H9 (cell line): ENCODE measurements at regions not wholly inside any gene's neighbourhood (a gene's known extent, or its start where the extent isn't known, plus 50 kb on each side); places are given as distances from the start of the nearest gene placed in this dataset.

Experiments used
- DNase-seq: peaks from one replicate; pipeline ENCODE4 v3.0.0-alpha.2; 2017
- H2AFZ ChIP-seq: one replicate; pipeline ENCODE4 v1.6.1; 2013; ENCODE audit warnings: mild to moderate bottlenecking, low read length, control low read depth, moderate library complexity
- H2AK5ac ChIP-seq: 2 replicates; pipeline ENCODE4 v1.6.1; 2013; ENCODE audit warnings: low read length, control low read depth, mixed read lengths; ENCODE audit not compliant: insufficient read length
- H2BK120ac ChIP-seq: one replicate; pipeline ENCODE4 v1.6.1; 2013; ENCODE audit warnings: low read depth, mild to moderate bottlenecking, low read length, control low read depth, inconsistent platforms; ENCODE audit not compliant: poor library complexity, severe bottlenecking
- H2BK12ac ChIP-seq: 2 replicates; pipeline ENCODE4 v1.6.1; 2013; ENCODE audit warnings: low read length, control low read depth, mixed read lengths, low read depth; ENCODE audit not compliant: insufficient read length
- H2BK15ac ChIP-seq: 2 replicates; pipeline ENCODE4 v1.6.1; 2013; ENCODE audit warnings: low read depth, low read length, control low read depth
- H2BK20ac ChIP-seq: one replicate; pipeline ENCODE4 v1.6.1; 2013; ENCODE audit warnings: low read depth, mild to moderate bottlenecking, low read length, control low read depth, inconsistent platforms; ENCODE audit not compliant: poor library complexity, severe bottlenecking
- H2BK5ac ChIP-seq: 2 replicates; pipeline ENCODE4 v1.6.1; 2013; ENCODE audit warnings: low read length, control low read depth, mixed read lengths; ENCODE audit not compliant: insufficient read length
- H3K14ac ChIP-seq: 2 replicates; pipeline ENCODE4 v1.6.1; 2013; ENCODE audit warnings: low read length, control low read depth; ENCODE audit not compliant: insufficient read depth
- H3K18ac ChIP-seq: 2 replicates; pipeline ENCODE4 v1.6.1; 2013; ENCODE audit warnings: low read depth, mild to moderate bottlenecking, mixed read lengths, low read length, control low read depth; ENCODE audit not compliant: insufficient read length
- H3K23ac ChIP-seq: 2 replicates; pipeline ENCODE4 v1.6.1; 2013; ENCODE audit warnings: low read length, control low read depth, mixed read lengths, low read depth; ENCODE audit not compliant: insufficient read length
- H3K23me2 ChIP-seq: 2 replicates; pipeline ENCODE4 v1.6.1; 2013; ENCODE audit warnings: low read depth, mild to moderate bottlenecking, mixed read lengths, low read length, control low read depth; ENCODE audit not compliant: insufficient read length, poor library complexity, severe bottlenecking
- H3K27ac ChIP-seq: 2 replicates; pipeline ENCODE4 v1.5.1; 2013; ENCODE audit warnings: low read length, control low read depth, mixed read lengths, low read depth; ENCODE audit not compliant: insufficient read length
- H3K27me3 ChIP-seq: 2 replicates; pipeline ENCODE4 v1.6.1; 2013; ENCODE audit warnings: low read length, control low read depth, inconsistent platforms; ENCODE audit not compliant: insufficient read depth
- H3K4ac ChIP-seq: 2 replicates; pipeline ENCODE4 v1.6.1; 2013; ENCODE audit warnings: low read depth, mild to moderate bottlenecking, control low read depth, inconsistent platforms, low read length, moderate library complexity
- H3K4me1 ChIP-seq: 2 replicates; pipeline ENCODE4 v1.6.1; 2013; ENCODE audit warnings: low read length, control low read depth, inconsistent platforms; ENCODE audit not compliant: insufficient read depth
- H3K4me2 ChIP-seq: 2 replicates; pipeline ENCODE4 v1.6.1; 2013; ENCODE audit warnings: low read length, control low read depth, mixed read lengths; ENCODE audit not compliant: insufficient read length, insufficient read depth
- H3K56ac ChIP-seq: 2 replicates; pipeline ENCODE4 v1.6.1; 2013; ENCODE audit warnings: low read depth, mild to moderate bottlenecking, mixed read lengths, low read length, control low read depth; ENCODE audit not compliant: insufficient read length
- H3K79me1 ChIP-seq: 2 replicates; pipeline ENCODE4 v1.6.1; 2013; ENCODE audit warnings: low read depth, mild to moderate bottlenecking, moderate library complexity, low read length, control low read depth, inconsistent platforms; ENCODE audit not compliant: insufficient read depth, poor library complexity, severe bottlenecking
- H3K79me2 ChIP-seq: 2 replicates; pipeline ENCODE4 v1.6.1; 2013; ENCODE audit warnings: low read length, control low read depth, inconsistent platforms; ENCODE audit not compliant: insufficient read depth
- H3K9ac ChIP-seq: 2 replicates; pipeline ENCODE4 v1.6.1; 2013; ENCODE audit warnings: low read length, control low read depth, mixed read lengths; ENCODE audit not compliant: insufficient read length; ENCODE audit errors: extremely low read depth
- H3K9me3 ChIP-seq: one replicate; pipeline ENCODE4 v1.6.1; 2013; ENCODE audit warnings: low read depth, low read length, inconsistent platforms; ENCODE audit not compliant: control insufficient read depth
- H3T11ph ChIP-seq: one replicate; pipeline ENCODE4 v1.6.1; 2013; ENCODE audit warnings: mild to moderate bottlenecking, low read length, control low read depth, inconsistent platforms
- H4K20me1 ChIP-seq: one replicate; pipeline ENCODE4 v1.6.1; 2013; ENCODE audit not compliant: control insufficient read depth, insufficient read length, insufficient read depth
- H4K5ac ChIP-seq: 2 replicates; pipeline ENCODE4 v1.6.1; 2013; ENCODE audit warnings: low read depth, mild to moderate bottlenecking, mixed read lengths, low read length, control low read depth; ENCODE audit not compliant: insufficient read length
- H4K8ac ChIP-seq: replicated peaks from 2 replicates; pipeline ENCODE4 v1.6.1; 2013; ENCODE audit warnings: low read length, control low read depth, mixed read lengths, low read depth; ENCODE audit not compliant: insufficient read length
- H4K91ac ChIP-seq: 2 replicates; pipeline ENCODE4 v1.6.1; 2013; ENCODE audit warnings: low read depth, mild to moderate bottlenecking, moderate library complexity, mixed read lengths, low read length, control low read depth; ENCODE audit not compliant: insufficient read length
- H3K27ac Mint-ChIP-seq, 3 experiments: 2 replicates in 2 of 3; 3 replicates in 1 of 3; pipeline ENCODE4 v1.8.0; 2020 to 2021; ENCODE audit warnings: mixed read lengths in 3 of 3, mild to moderate bottlenecking in 1 of 3, moderate library complexity in 1 of 3
- H3K27me3 Mint-ChIP-seq: 2 replicates; pipeline ENCODE4 v1.8.0; 2021; ENCODE audit warnings: low read depth, mild to moderate bottlenecking, moderate library complexity, mixed read lengths
- H3K36me3 Mint-ChIP-seq, 3 experiments: 2 replicates in 2 of 3; 3 replicates in 1 of 3; pipeline ENCODE4 v1.8.0; 2020 to 2021; ENCODE audit warnings: low read depth in 3 of 3, mixed read lengths in 3 of 3; ENCODE audit not compliant: insufficient read depth in 1 of 3
- H3K4me1 Mint-ChIP-seq, 2 experiments: 2 replicates each; pipeline ENCODE4 v1.8.0; 2020; ENCODE audit warnings: mixed read lengths in 2 of 2
- H3K4me3 Mint-ChIP-seq, 2 experiments: 2 replicates in 1 of 2; 3 replicates in 1 of 2; pipeline ENCODE4 v1.8.0; 2020 to 2021; ENCODE audit warnings: mild to moderate bottlenecking in 2 of 2, mixed read lengths in 2 of 2, moderate library complexity in 1 of 2
- H3K9me3 Mint-ChIP-seq, 2 experiments: 2 replicates in 1 of 2; 3 replicates in 1 of 2; pipeline ENCODE4 v1.8.0; 2020; ENCODE audit warnings: mild to moderate bottlenecking in 2 of 2, mixed read lengths in 2 of 2, moderate library complexity in 1 of 2
- WGBS: extraction: QIAGEN DNeasy Blood & Tissue Kit; methylation state at CpG from one replicate; pipeline ENCODE4 v1.1.7; 2013; ENCODE audit warnings: missing lambda C conversion rate, low lambda C conversion rate, mixed read lengths; ENCODE audit not compliant: insufficient read length; ENCODE audit errors: extremely low coverage; 5-methylcytosine and 5-hydroxymethylcytosine counted together
- TF ChIP-seq, protein P1 (sequence below): fragments of 200-600 bp; sonication (generic); conservative IDR thresholded peaks from 3 replicates; pipeline ENCODE4 v1.8.0; 2021; ENCODE audit warnings: antibody characterized with exemption, mild to moderate bottlenecking

- Histone ChIP-seq H3K4ac (no peak overlapping the region), H2BK12ac (no peak overlapping the region), H4K91ac (no peak overlapping the region), H2BK15ac (no peak overlapping the region), H3K27ac (no peak overlapping the region), H3K4me2 (no peak overlapping the region), H3K18ac (no peak overlapping the region), H4K8ac (no peak overlapping the region), H4K20me1 (no peaks in the 10 kb centered on the region), H2BK20ac (no peak overlapping the region), H3K23ac (no peak overlapping the region), H3K79me2 (no peaks in the 10 kb centered on the region), H3K9ac (no peak overlapping the region), H3K9me3 (no peaks in the 10 kb centered on the region), H3K23me2 (no peaks in the 10 kb centered on the region), H3K27me3 (no peaks in the 10 kb centered on the region), H3K79me1 (no peaks in the 10 kb centered on the region), H3T11ph (no peak overlapping the region), H2AFZ (peak overlapping the region; percentile 36), H3K14ac (no peak overlapping the region), H3K4me1 (no peaks in the 10 kb centered on the region), H2BK5ac (no peak overlapping the region), H2BK120ac (no peak overlapping the region), H4K5ac (no peak overlapping the region), H3K56ac (no peak overlapping the region), H2AK5ac (no peak overlapping the region)
- DNase-seq: no peak
- Mint-ChIP-seq H3K4me3 (no peak overlapping the region), H3K9me3 (peaks cover 0 to 4% of the 10 kb centered on the region in 2 experiments; a peak in 1 of 5 replicates), H3K27ac (no peak overlapping the region), H3K36me3 (no peaks in the 10 kb centered on the region; a peak in 1 of 7 replicates), H3K27me3 (no peaks in the 10 kb centered on the region), H3K4me1 (peaks cover 3 to 8% of the 10 kb centered on the region in 2 experiments)
- no CpG with 5 or more reads among the region's 4 CpGs for whole genome bisulfite sequencing
- TF ChIP-seq, protein P1, sequence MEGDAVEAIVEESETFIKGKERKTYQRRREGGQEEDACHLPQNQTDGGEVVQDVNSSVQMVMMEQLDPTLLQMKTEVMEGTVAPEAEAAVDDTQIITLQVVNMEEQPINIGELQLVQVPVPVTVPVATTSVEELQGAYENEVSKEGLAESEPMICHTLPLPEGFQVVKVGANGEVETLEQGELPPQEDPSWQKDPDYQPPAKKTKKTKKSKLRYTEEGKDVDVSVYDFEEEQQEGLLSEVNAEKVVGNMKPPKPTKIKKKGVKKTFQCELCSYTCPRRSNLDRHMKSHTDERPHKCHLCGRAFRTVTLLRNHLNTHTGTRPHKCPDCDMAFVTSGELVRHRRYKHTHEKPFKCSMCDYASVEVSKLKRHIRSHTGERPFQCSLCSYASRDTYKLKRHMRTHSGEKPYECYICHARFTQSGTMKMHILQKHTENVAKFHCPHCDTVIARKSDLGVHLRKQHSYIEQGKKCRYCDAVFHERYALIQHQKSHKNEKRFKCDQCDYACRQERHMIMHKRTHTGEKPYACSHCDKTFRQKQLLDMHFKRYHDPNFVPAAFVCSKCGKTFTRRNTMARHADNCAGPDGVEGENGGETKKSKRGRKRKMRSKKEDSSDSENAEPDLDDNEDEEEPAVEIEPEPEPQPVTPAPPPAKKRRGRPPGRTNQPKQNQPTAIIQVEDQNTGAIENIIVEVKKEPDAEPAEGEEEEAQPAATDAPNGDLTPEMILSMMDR: no peak
Observed at GRCh38 chr13:79237981-79238380, 168.1 kb downstream of the RBM26 start.
